Lower lobe of right lung (tissue), 2 donors: ENCODE measurements at regions not wholly inside any gene's neighbourhood (a gene's known extent, or its start where the extent isn't known, plus 50 kb on each side); places are given as distances from the start of the nearest gene placed in this dataset.
"Not testable (repeated sequence)": the region's sequence is repeated elsewhere in the genome, so short reads cannot be mapped to it uniquely, and the experiment has no call there.

ENCODE experiments used
- ATAC-seq, 2 donors: fragments of 200-7000 bp; cut with Tn5 transposase; one replicate each; pipeline ENCODE4 v1.9.1; 2020 to 2022; ENCODE audit warnings: mild to moderate bottlenecking in 2 of 2, moderate library complexity in 2 of 2
- DNase-seq: peaks from one replicate; pipeline ENCODE4 v3.0.0-alpha.2; 2020
- H3K27ac ChIP-seq: fragments of 200-600 bp; one replicate; pipeline ENCODE4 v1.8.0; 2022
- H3K27me3 ChIP-seq: fragments of 200-600 bp; one replicate; pipeline ENCODE4 v1.8.0; 2022; ENCODE audit warnings: low read depth
- H3K36me3 ChIP-seq: fragments of 200-600 bp; one replicate; pipeline ENCODE4 v1.8.0; 2022; ENCODE audit warnings: mild to moderate bottlenecking
- H3K4me1 ChIP-seq: fragments of 200-600 bp; one replicate; pipeline ENCODE4 v1.8.0; 2022
- H3K4me3 ChIP-seq: fragments of 200-600 bp; one replicate; pipeline ENCODE4 v1.8.0; 2022; ENCODE audit warnings: mild to moderate bottlenecking
- H3K9me3 ChIP-seq: fragments of 200-600 bp; one replicate; pipeline ENCODE4 v1.8.0; 2022
- CTCF ChIP-seq: fragments of 200-600 bp; IDR thresholded peaks from one replicate; pipeline ENCODE4 v1.8.0; 2022; ENCODE audit warnings: antibody characterized with exemption, mild to moderate bottlenecking
- intact Hi-C: fragments of 100-400 bp; cut with DNase I; formaldehyde crosslinking; loops from one replicate; pipeline ENCODE4 v1.11.0; 2022
- donor health status: DM: no; HTN: yes; CAD: no; lungs with severe emphysema.

GRCh38 chr15:38796589-38796988 lies 232.0 kb upstream of the RASGRP1 start:
- TF ChIP-seq CTCF = no peak
- no peak overlapping the region for H3K4me3 ChIP-seq
- H3K36me3 ChIP-seq = no peaks in the 10 kb centered on the region

DNA sequence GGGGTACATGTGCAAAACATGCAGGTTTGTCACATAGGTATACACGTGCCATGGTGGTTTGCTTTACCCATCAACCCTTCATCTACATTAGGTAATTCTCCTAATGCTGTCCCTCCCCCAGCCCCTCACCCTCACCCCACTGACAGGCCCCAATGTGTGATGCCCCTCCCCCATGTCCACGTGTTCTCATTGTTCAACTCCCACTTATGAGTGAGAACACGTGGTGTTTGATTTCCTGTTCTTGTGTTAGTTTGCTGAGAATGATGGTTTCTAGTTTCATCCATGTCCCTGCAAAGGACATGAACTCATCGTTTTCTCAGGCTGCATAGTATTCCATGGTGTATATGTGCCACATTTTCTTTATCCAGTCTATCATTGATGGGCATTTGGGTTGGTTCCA lies 232.9 kb upstream of the RASGRP1 start:
- H3K27me3 ChIP-seq, H3K36me3 ChIP-seq, DNase-seq, intact Hi-C loops, ATAC-seq, H3K4me3 ChIP-seq, H3K4me1 ChIP-seq, H3K9me3 ChIP-seq, H3K27ac ChIP-seq: not testable (repeated sequence)

More at GRCh38 chr15:38796589-38796988, 232.0 kb upstream of the RASGRP1 start:
- Histone ChIP-seq H3K4me1 (no peaks in the 10 kb centered on the region), H3K27me3 (no peaks in the 10 kb centered on the region), H3K27ac (no peak overlapping the region), H3K9me3 (no peaks in the 10 kb centered on the region)
- intact Hi-C loops = no loop called here
- DNase-seq (no peak), ATAC-seq (no peak)

DNA sequence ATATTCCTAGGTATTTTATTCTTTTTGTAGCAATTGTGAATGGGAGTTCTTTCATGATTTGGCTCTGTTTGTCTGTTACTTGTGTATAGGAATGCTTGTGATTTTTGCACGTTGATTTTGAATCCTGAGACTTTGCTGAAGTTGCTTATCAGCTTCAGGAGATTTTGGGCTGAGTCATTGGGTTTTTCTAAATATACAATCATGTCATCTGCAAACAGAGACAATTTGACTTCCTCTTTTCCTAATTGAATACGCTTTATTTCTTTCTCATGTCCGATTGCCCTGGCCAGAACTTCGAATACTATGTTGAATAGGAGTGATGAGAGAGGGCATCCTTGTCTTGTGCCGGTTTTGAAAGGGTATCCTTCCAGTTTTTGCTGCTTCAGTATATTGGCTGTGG lies 234.6 kb upstream of the RASGRP1 start:
- H3K4me1 ChIP-seq, ATAC-seq, H3K27ac ChIP-seq, H3K36me3 ChIP-seq, intact Hi-C loops, H3K27me3 ChIP-seq, H3K9me3 ChIP-seq, DNase-seq, H3K4me3 ChIP-seq: not testable (repeated sequence)

GRCh38 chr15:38809621-38810020 lies 245.0 kb upstream of the RASGRP1 start:
- Histone ChIP-seq H3K4me1 (no peaks in the 10 kb centered on the region), H3K27me3 (no peaks in the 10 kb centered on the region), H3K36me3 (no peaks in the 10 kb centered on the region), H3K9me3 (no peaks in the 10 kb centered on the region), H3K27ac (no peak overlapping the region), H3K4me3 (no peak overlapping the region)
- ATAC-seq = no peak
- TF ChIP-seq CTCF = no peak
- intact Hi-C loops = no loop called here
- no peak for DNase-seq

DNA sequence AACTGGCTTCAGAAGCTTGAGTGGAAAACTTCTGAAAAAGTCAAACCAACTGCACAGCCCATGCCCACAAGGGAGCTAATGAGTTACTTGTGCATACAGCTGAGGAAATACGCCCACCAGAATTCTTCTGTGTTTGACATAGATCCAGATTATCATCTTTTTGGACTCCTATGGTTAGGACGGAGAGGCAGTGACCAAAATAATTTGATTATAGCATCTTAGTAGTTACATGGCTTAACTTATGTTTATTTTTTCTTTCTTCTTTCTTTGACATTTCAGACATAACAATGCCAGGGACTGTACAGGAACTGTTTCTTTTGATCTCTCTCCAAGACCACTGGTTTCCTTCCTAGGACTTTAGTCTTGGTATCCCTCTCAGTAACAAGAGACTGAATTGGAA lies 246.1 kb upstream of the RASGRP1 start:
- Histone ChIP-seq H3K27ac (no peak overlapping the region), H3K9me3 (no peaks in the 10 kb centered on the region), H3K4me3 (no peak overlapping the region), H3K27me3 (no peaks in the 10 kb centered on the region), H3K4me1 (no peaks in the 10 kb centered on the region), H3K36me3 (no peaks in the 10 kb centered on the region)
- ATAC-seq (no peak), DNase-seq (no peak)
- TF ChIP-seq CTCF = no peak
- intact Hi-C loops = no loop called here

- H3K9me3 ChIP-seq, ATAC-seq, intact Hi-C loops, DNase-seq, H3K4me3 ChIP-seq, H3K27me3 ChIP-seq, H3K36me3 ChIP-seq, H3K4me1 ChIP-seq, H3K27ac ChIP-seq: not testable (repeated sequence)
Measured at GRCh38 chr15:38814254-38814653, 249.6 kb upstream of the RASGRP1 start.

DNA sequence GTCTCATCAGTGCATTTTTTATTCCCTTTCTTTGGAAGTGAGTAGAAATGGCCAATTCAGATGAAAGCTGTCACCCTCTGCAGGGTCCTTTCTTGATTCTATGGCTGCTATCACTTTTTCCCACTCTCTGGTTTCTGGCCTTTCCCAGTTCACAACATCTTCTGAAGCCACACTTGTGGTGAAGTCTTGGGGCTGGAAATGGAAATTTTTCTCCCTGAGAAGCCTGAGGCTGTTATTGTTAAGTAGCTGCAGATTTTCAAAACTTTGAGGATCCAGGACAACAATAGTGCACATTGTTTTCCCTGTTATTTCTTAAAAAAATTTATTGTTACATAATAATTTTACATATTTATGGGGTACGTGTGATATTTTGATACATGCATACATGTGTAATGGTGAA lies 250.3 kb upstream of the RASGRP1 start:
- ATAC-seq = no peak
- intact Hi-C loops = no loop called here
- no peak overlapping the region for H3K27ac ChIP-seq

More for the DNA sequence above, 250.3 kb upstream of the RASGRP1 start:
- H3K27me3 ChIP-seq = no peaks in the 10 kb centered on the region
- H3K9me3 ChIP-seq = no peaks in the 10 kb centered on the region
- H3K4me1 ChIP-seq = no peaks in the 10 kb centered on the region
- no peak for TF ChIP-seq CTCF
- H3K36me3 ChIP-seq = no peaks in the 10 kb centered on the region
- no peak for DNase-seq
- no peak overlapping the region for H3K4me3 ChIP-seq
